Skin of body (tissue), 2 donors: ENCODE measurements at regions not wholly inside any gene's neighbourhood (a gene's known extent, or its start where the extent isn't known, plus 50 kb on each side); places are given as distances from the start of the nearest gene placed in this dataset. TPM values are rescaled to one million over a fixed set of nuclear protein-coding genes. Genes with fewer than 3 reads are reported as not detected.
"Not testable (repeated sequence)": the region's sequence is repeated elsewhere in the genome, so short reads cannot be mapped to it uniquely, and the experiment has no call there.

ENCODE experiments used
- DNase-seq: peaks from one replicate; lab custom pipeline; 2025; lab: John Stamatoyannopoulos, UW
- small RNA-seq: library from RNA; depleted of rRNA; stranded (forward); fragments of <200 nt; gene quantifications from one replicate; pipeline ENCODE3, GENCODE V24; 2014; ENCODE audit warnings: low replicate concordance

- DNase-seq, result not testable (repeated sequence)
These were observed 98.1 kb upstream of the GPR39 start for GRCh38 chr2:132318481-132318880.

GRCh38 chr2:132324005-132324404 is 92.6 kb upstream of the GPR39 start:
- DNase-seq, result not testable (repeated sequence)

GRCh38 chr2:132332345-132333033 is 84.1 kb upstream of the GPR39 start:
- not testable (repeated sequence) for DNase-seq

GRCh38 chr2:132337135-132337534 is 79.5 kb upstream of the GPR39 start:
- not testable (repeated sequence) for DNase-seq

- not testable (repeated sequence) for DNase-seq
These were observed 78.8 kb upstream of the GPR39 start for GRCh38 chr2:132337844-132338243.

GRCh38 chr2:132347041-132347780 is 69.4 kb upstream of the GPR39 start:
- DNase-seq, result peak; percentile 68

- DNase-seq, result not testable (repeated sequence)
These were observed 67.4 kb upstream of the GPR39 start for GRCh38 chr2:132349092-132349687.

GRCh38 chr2:132351668-132352067 is 64.9 kb upstream of the GPR39 start:
- DNase-seq, result not testable (repeated sequence)

GRCh38 chr2:132352481-132353001 is 64.1 kb upstream of the GPR39 start:
- not testable (repeated sequence) for DNase-seq

- DNase-seq, result not testable (repeated sequence)
These were observed 63.2 kb upstream of the GPR39 start for GRCh38 chr2:132353380-132353779.

- not testable (repeated sequence) for DNase-seq
These were observed 55.6 kb upstream of the GPR39 start for GRCh38 chr2:132360964-132361363.

GRCh38 chr2:132361498-132361897 is 55.1 kb upstream of the GPR39 start:
- not testable (repeated sequence) for DNase-seq

- DNase-seq, result not testable (repeated sequence)
These were observed 53.3 kb upstream of the GPR39 start for GRCh38 chr2:132363352-132363751.

- not testable (repeated sequence) for DNase-seq
These were observed 50.6 kb upstream of the GPR39 start for GRCh38 chr2:132365963-132366362.

GRCh38 chr2:132366421-132367180 is 50.0 kb upstream of the GPR39 start:
- DNase-seq, result no peak

Small RNA genes lying in the stretch of these regions (small RNA-seq; reads per million reads assigned to genes)
- gene MIR663B (not detected), gene RNA5-8SP5 (0.12 reads per million)
